ENCODE measurements at regions not wholly inside any gene's neighbourhood (a gene's known extent, or its start where the extent isn't known, plus 50 kb on each side); places are given as distances from the start of the nearest gene placed in this dataset.

GRCh38 chr11:36865846-36866245, 267.8 kb upstream of the RAG2 start:
- H3K9me3 ChIP-seq (replicated peaks in 1 of 2; ENCODE audit: control insufficient read depth in 1 of 2, insufficient read depth in 1 of 2, low read length in 2 of 2) = peaks cover 0 to 4% of the 10 kb centered on the region in 2 donors
- intact Hi-C loops (cut with micrococcal nuclease) = no loop called here
- H3K4me1 ChIP-seq (ENCODE audit: control insufficient read depth in 1 of 2, insufficient read depth in 2 of 2, low read length in 2 of 2) = no peaks in the 10 kb centered on the region
- Mint-ChIP-seq H3K9me3 (peaks cover 0 to 6% (median 0%) of the 10 kb centered on the region in 7 donors), H3K36me3 (no peaks in the 10 kb centered on the region), H3K27me3 (ENCODE audit: low read depth in 3 of 3) (peaks cover 0 to 2% (median 0%) of the 10 kb centered on the region in 3 donors), H3K4me3 (no peak overlapping the region), H3K4me1 (no peaks in the 10 kb centered on the region), H3K27ac (no peak overlapping the region)
- no peak overlapping the region for H3K4me3 ChIP-seq (replicated peaks in 1 of 3; ENCODE audit: low read depth in 2 of 3, low read length in 3 of 3)
- no peaks in the 10 kb centered on the region for H3K36me3 ChIP-seq (replicated peaks in 1 of 2; ENCODE audit: control insufficient read depth in 1 of 2, insufficient read depth in 2 of 2, low read length in 2 of 2)
- H3K27me3 ChIP-seq (ENCODE audit: control insufficient read depth in 2 of 2, insufficient read depth in 2 of 2, low read length in 2 of 2) = no peaks in the 10 kb centered on the region
- H3K79me2 ChIP-seq (ENCODE audit: insufficient read depth, low read length) = no peaks in the 10 kb centered on the region
- no peak overlapping the region for H3K9ac ChIP-seq (ENCODE audit: insufficient read depth, low read length, poor library complexity, severe bottlenecking)
- no peak for TF ChIP-seq CTCF (IDR thresholded peaks at IDR 0.05)
- H4K20me1 ChIP-seq (ENCODE audit: insufficient read depth, low read length) = no peaks in the 10 kb centered on the region
- no peak for DNase-seq
- no peak overlapping the region for H3K27ac ChIP-seq (ENCODE audit: low read depth in 1 of 2, low read length in 2 of 2)
- no peak overlapping the region for H2AFZ ChIP-seq (ENCODE audit: insufficient read depth, low read depth, low read length, poor library complexity, severe bottlenecking)
- H3K4me2 ChIP-seq (replicated peaks; ENCODE audit: extremely low read depth, low read length, poor library complexity, severe bottlenecking) = no peak overlapping the region
- WGBS (ENCODE audit: insufficient coverage) = no CpG with 5 or more reads among the region's 1 CpG

- peaks cover 0 to 2% (median 0%) of the 10 kb centered on the region in 3 donors for H3K27me3 Mint-ChIP-seq (ENCODE audit: low read depth in 3 of 3)
- no peaks in the 10 kb centered on the region for H3K79me2 ChIP-seq (ENCODE audit: insufficient read depth, low read length)
- WGBS (ENCODE audit: insufficient coverage) = 83% methylated on average over 4 of the region's 4 CpGs
- H3K4me3 ChIP-seq (replicated peaks in 1 of 3; ENCODE audit: low read depth in 2 of 3, low read length in 3 of 3) = no peak overlapping the region
- no peaks in the 10 kb centered on the region for H3K4me1 Mint-ChIP-seq
- intact Hi-C loops (cut with micrococcal nuclease) = no loop called here
- no peak overlapping the region for H3K4me2 ChIP-seq (replicated peaks; ENCODE audit: extremely low read depth, low read length, poor library complexity, severe bottlenecking)
- no peaks in the 10 kb centered on the region for H3K36me3 ChIP-seq (replicated peaks in 1 of 2; ENCODE audit: control insufficient read depth in 1 of 2, insufficient read depth in 2 of 2, low read length in 2 of 2)
- peaks cover 0 to 4% (median 2%) of the 10 kb centered on the region in 7 donors for H3K9me3 Mint-ChIP-seq
- no peaks in the 10 kb centered on the region for H3K4me1 ChIP-seq (ENCODE audit: control insufficient read depth in 1 of 2, insufficient read depth in 2 of 2, low read length in 2 of 2)
- no peaks in the 10 kb centered on the region for H3K36me3 Mint-ChIP-seq
- H3K27me3 ChIP-seq (ENCODE audit: control insufficient read depth in 2 of 2, insufficient read depth in 2 of 2, low read length in 2 of 2) = no peaks in the 10 kb centered on the region
- DNase-seq = no peak
- TF ChIP-seq CTCF (IDR thresholded peaks at IDR 0.05) = no peak
- H3K9ac ChIP-seq (ENCODE audit: insufficient read depth, low read length, poor library complexity, severe bottlenecking) = no peak overlapping the region
- H4K20me1 ChIP-seq (ENCODE audit: insufficient read depth, low read length) = no peaks in the 10 kb centered on the region
- H3K27ac Mint-ChIP-seq = no peak overlapping the region
- peaks cover 0 to 2% of the 10 kb centered on the region in 2 donors for H3K9me3 ChIP-seq (replicated peaks in 1 of 2; ENCODE audit: control insufficient read depth in 1 of 2, insufficient read depth in 1 of 2, low read length in 2 of 2)
- H2AFZ ChIP-seq (ENCODE audit: insufficient read depth, low read depth, low read length, poor library complexity, severe bottlenecking) = no peak overlapping the region
- H3K4me3 Mint-ChIP-seq = no peak overlapping the region
- H3K27ac ChIP-seq (ENCODE audit: low read depth in 1 of 2, low read length in 2 of 2) = no peak overlapping the region
Measured at GRCh38 chr11:36854875-36855274, 256.8 kb upstream of the RAG2 start.
